GM12878 (cell line): ENCODE measurements at regions not wholly inside any gene's neighbourhood (a gene's known extent, or its start where the extent isn't known, plus 50 kb on each side); places are given as distances from the start of the nearest gene placed in this dataset.
"Not testable (repeated sequence)": the region's sequence is repeated elsewhere in the genome, so short reads cannot be mapped to it uniquely, and the experiment has no call there.

Experiments
- BHLHE40 ChIP-seq, 2 experiments: fragments of 450-650 bp in 1 of 2; IDR thresholded peaks; 2 replicates each; pipeline ENCODE4 v1.6.1; 2011 to 2017; ENCODE audit warnings: low read depth in 2 of 2, borderline replicate concordance in 1 of 2, improper control_type of control experiment in 1 of 2, low read length in 1 of 2, mild to moderate bottlenecking in 1 of 2
- HCFC1 ChIP-seq: fragments of 150-350 bp; IDR thresholded peaks from 2 replicates; pipeline ENCODE4 v1.6.1; 2014; ENCODE audit warnings: low read length
- HDAC6 ChIP-seq: fragments of 200-600 bp; sonication (generic); IDR thresholded peaks from one replicate; pipeline ENCODE4 v1.8.0; 2017; ENCODE audit warnings: antibody characterized with exemption; ENCODE audit not compliant: unreplicated experiment
- KLF5 ChIP-seq: fragments of 450-650 bp; IDR thresholded peaks from 2 replicates; pipeline ENCODE4 v1.6.1; 2014; ENCODE audit warnings: mild to moderate bottlenecking; ENCODE audit not compliant: partially characterized antibody
- NFYB ChIP-seq: IDR thresholded peaks from 2 replicates; pipeline ENCODE4 v1.6.1; 2011; ENCODE audit warnings: low read depth, mild to moderate bottlenecking, low read length, improper control_type of control experiment, moderate library complexity; ENCODE audit not compliant: insufficient read depth
- PAX5 ChIP-seq: IDR thresholded peaks from 2 replicates; pipeline ENCODE4 v1.6.1; 2011; ENCODE audit warnings: low read depth, low read length, borderline replicate concordance
- POLR2A ChIP-seq: IDR thresholded peaks from 2 replicates; pipeline ENCODE4 v1.6.1; 2011; ENCODE audit warnings: low read depth, mild to moderate bottlenecking, low read length
- POLR2AphosphoS5 ChIP-seq: IDR thresholded peaks from 2 replicates; pipeline ENCODE4 v1.6.1; 2011; ENCODE audit warnings: mild to moderate bottlenecking, low read length, inconsistent platforms
- RBBP5 ChIP-seq: fragments of 200-600 bp; sonication (generic); conservative IDR thresholded peaks from 2 replicates; pipeline ENCODE4 v1.6.1; 2016
- SPI1 ChIP-seq: IDR thresholded peaks from 2 replicates; pipeline ENCODE4 v1.6.1; 2011; ENCODE audit warnings: low read depth, mild to moderate bottlenecking, low read length, moderate library complexity, borderline replicate concordance; ENCODE audit not compliant: insufficient read depth
- TBL1XR1 ChIP-seq: IDR thresholded peaks from 2 replicates; pipeline ENCODE4 v1.6.1; 2012; ENCODE audit warnings: low read depth, low read length, improper control_type of control experiment
- TF ChIP-seq, protein P1 (sequence below): fragments of 450-650 bp; IDR thresholded peaks from 2 replicates; pipeline ENCODE4 v1.6.1; 2017; ENCODE audit warnings: antibody characterized with exemption, mild to moderate bottlenecking, moderate library complexity
- TF ChIP-seq, protein P2 (sequence below), 3 experiments: IDR thresholded peaks in 2 of 3; conservative IDR thresholded peaks in 1 of 3; 2 replicates each; pipeline ENCODE4 v1.5.1; 2011; ENCODE audit warnings: low read depth in 3 of 3, low read length in 3 of 3, mild to moderate bottlenecking in 3 of 3, control low read depth in 2 of 3, moderate library complexity in 2 of 3, inconsistent platforms in 1 of 3, mixed read lengths in 1 of 3; ENCODE audit not compliant: control insufficient read depth in 2 of 3, insufficient read depth in 1 of 3; ENCODE audit errors: extremely low read depth in 1 of 3
- TF ChIP-seq, protein P3 (sequence below): fragments of 150-350 bp; IDR thresholded peaks from 2 replicates; pipeline ENCODE4 v1.6.1; 2016; ENCODE audit warnings: low read depth, low read length

DNA sequence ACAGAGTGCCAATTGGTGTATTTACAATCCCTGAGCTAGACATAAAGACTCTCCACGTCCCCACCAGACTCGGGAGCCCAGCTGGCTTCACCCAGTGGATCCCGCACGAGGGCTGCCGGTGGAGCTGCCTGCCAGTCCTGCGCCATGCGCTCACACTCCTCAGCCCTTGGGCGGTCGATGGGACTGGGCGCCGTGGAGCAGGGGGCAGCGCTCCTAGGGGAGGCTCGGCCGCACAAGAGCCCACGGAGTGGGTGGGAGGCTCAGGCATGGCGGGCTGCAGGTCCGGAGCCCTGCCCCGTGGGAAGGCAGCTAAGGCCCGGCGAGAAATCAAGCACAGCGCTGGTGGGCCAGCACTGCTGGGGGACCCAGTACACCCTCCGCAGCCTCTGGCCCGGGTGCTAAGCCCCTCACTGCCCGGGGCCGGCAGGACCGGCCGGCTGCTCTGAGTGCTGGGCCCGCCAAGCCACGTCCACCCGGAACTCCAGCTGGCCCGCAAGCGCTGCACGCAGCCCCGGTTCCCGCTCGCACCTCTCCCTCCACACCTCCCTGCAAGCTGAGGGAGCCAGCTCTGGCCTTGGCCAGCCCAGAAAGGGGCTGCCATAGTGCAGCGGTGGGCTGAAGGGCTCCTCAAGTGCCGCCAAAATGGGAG, 759.4 kb downstream of the BRINP3 start:
- TF ChIP-seq BHLHE40 (IDR thresholded peaks at IDR 0.05; ENCODE audit: borderline replicate concordance in 1 of 2, low read depth in 2 of 2, low read length in 1 of 2); POLR2A; PAX5; HCFC1; RBBP5; SPI1; HDAC6; KLF5; TBL1XR1; POLR2AphosphoS5; NFYB: not testable (repeated sequence)
- TF ChIP-seq, protein P1, sequence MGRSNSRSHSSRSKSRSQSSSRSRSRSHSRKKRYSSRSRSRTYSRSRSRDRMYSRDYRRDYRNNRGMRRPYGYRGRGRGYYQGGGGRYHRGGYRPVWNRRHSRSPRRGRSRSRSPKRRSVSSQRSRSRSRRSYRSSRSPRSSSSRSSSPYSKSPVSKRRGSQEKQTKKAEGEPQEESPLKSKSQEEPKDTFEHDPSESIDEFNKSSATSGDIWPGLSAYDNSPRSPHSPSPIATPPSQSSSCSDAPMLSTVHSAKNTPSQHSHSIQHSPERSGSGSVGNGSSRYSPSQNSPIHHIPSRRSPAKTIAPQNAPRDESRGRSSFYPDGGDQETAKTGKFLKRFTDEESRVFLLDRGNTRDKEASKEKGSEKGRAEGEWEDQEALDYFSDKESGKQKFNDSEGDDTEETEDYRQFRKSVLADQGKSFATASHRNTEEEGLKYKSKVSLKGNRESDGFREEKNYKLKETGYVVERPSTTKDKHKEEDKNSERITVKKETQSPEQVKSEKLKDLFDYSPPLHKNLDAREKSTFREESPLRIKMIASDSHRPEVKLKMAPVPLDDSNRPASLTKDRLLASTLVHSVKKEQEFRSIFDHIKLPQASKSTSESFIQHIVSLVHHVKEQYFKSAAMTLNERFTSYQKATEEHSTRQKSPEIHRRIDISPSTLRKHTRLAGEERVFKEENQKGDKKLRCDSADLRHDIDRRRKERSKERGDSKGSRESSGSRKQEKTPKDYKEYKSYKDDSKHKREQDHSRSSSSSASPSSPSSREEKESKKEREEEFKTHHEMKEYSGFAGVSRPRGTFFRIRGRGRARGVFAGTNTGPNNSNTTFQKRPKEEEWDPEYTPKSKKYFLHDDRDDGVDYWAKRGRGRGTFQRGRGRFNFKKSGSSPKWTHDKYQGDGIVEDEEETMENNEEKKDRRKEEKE = not testable (repeated sequence)
- TF ChIP-seq, protein P2, sequence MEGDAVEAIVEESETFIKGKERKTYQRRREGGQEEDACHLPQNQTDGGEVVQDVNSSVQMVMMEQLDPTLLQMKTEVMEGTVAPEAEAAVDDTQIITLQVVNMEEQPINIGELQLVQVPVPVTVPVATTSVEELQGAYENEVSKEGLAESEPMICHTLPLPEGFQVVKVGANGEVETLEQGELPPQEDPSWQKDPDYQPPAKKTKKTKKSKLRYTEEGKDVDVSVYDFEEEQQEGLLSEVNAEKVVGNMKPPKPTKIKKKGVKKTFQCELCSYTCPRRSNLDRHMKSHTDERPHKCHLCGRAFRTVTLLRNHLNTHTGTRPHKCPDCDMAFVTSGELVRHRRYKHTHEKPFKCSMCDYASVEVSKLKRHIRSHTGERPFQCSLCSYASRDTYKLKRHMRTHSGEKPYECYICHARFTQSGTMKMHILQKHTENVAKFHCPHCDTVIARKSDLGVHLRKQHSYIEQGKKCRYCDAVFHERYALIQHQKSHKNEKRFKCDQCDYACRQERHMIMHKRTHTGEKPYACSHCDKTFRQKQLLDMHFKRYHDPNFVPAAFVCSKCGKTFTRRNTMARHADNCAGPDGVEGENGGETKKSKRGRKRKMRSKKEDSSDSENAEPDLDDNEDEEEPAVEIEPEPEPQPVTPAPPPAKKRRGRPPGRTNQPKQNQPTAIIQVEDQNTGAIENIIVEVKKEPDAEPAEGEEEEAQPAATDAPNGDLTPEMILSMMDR (IDR thresholded peaks at IDR 0.05 in 2 of 3, conservative IDR thresholded peaks at IDR 0.05 in 1 of 3; ENCODE audit: control insufficient read depth in 2 of 3, extremely low read depth in 1 of 3, insufficient read depth in 1 of 3, low read depth in 3 of 3, low read length in 3 of 3) = not testable (repeated sequence)
- TF ChIP-seq, protein P3, sequence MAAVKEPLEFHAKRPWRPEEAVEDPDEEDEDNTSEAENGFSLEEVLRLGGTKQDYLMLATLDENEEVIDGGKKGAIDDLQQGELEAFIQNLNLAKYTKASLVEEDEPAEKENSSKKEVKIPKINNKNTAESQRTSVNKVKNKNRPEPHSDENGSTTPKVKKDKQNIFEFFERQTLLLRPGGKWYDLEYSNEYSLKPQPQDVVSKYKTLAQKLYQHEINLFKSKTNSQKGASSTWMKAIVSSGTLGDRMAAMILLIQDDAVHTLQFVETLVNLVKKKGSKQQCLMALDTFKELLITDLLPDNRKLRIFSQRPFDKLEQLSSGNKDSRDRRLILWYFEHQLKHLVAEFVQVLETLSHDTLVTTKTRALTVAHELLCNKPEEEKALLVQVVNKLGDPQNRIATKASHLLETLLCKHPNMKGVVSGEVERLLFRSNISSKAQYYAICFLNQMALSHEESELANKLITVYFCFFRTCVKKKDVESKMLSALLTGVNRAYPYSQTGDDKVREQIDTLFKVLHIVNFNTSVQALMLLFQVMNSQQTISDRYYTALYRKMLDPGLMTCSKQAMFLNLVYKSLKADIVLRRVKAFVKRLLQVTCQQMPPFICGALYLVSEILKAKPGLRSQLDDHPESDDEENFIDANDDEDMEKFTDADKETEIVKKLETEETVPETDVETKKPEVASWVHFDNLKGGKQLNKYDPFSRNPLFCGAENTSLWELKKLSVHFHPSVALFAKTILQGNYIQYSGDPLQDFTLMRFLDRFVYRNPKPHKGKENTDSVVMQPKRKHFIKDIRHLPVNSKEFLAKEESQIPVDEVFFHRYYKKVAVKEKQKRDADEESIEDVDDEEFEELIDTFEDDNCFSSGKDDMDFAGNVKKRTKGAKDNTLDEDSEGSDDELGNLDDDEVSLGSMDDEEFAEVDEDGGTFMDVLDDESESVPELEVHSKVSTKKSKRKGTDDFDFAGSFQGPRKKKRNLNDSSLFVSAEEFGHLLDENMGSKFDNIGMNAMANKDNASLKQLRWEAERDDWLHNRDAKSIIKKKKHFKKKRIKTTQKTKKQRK = not testable (repeated sequence)
